ENCODE measurements at regions not wholly inside any gene's neighbourhood (a gene's known extent, or its start where the extent isn't known, plus 50 kb on each side); places are given as distances from the start of the nearest gene placed in this dataset.

DNA sequence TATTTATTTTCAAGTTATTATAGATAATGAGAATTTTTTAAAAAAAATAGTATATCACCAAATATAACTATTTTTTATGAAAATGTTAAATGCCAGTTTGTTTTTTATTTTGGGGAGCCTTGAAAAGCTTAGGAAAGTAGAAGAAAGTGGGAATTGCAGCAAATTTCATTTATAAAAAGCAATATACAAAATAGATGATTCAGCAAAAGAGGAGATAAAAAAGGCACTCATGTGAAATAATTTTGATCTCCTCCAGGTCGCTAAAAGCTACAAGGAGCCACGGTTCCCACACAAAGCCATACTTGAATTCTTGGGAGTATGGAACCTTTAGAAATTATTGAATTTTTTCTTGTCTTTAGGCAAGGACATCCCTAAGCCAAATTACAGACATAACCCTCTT is 625.0 kb upstream of the SGO1 start:
- no peaks in the 10 kb centered on the region for H3K27me3 ChIP-seq (replicated peaks; ENCODE audit: insufficient read depth)
- no peak overlapping the region for H3K27ac ChIP-seq
- H3K4me3 ChIP-seq, result no peak overlapping the region
- DNase-seq, result no peak
- no peaks in the 10 kb centered on the region for H3K4me1 ChIP-seq (ENCODE audit: insufficient read depth)
- no peaks in the 10 kb centered on the region for H4K20me1 ChIP-seq (ENCODE audit: insufficient read depth)
- H2AFZ ChIP-seq, result no peak overlapping the region
- no peak overlapping the region for H3K4me2 ChIP-seq (ENCODE audit: unreplicated experiment)
- in situ Hi-C loops (cut with MboI), result no loop called here
- TF ChIP-seq EZH2 (IDR thresholded peaks at IDR 0.05; ENCODE audit: insufficient read depth, poor library complexity, severe bottlenecking), result no peak
- TF ChIP-seq EZH2phosphoT487 (IDR thresholded peaks at IDR 0.05; ENCODE audit: insufficient read depth, low read depth), result no peak
- no peak overlapping the region for H3K9ac ChIP-seq
- no peaks in the 10 kb centered on the region for H3K9me3 ChIP-seq (ENCODE audit: low read depth)
- 23 to 25% methylated on average over 2 of the region's 2 CpGs for WGBS, 2 experiments (ENCODE audit: low coverage in 1 of 2, low lambda C conversion rate in 2 of 2, missing lambda C conversion rate in 2 of 2)
- no peaks in the 10 kb centered on the region for H3K79me2 ChIP-seq (ENCODE audit: insufficient read depth)
- no peaks in the 10 kb centered on the region for H3K36me3 ChIP-seq (ENCODE audit: low read depth)
- H3F3A ChIP-seq (ENCODE audit: insufficient read depth), result no peaks in the 10 kb centered on the region
- H3K9me2 ChIP-seq (ENCODE audit: insufficient read depth), result no peaks in the 10 kb centered on the region

GRCh38 chr3:20810555-20810954 is 624.5 kb upstream of the SGO1 start:
- no peaks in the 10 kb centered on the region for H3K4me1 ChIP-seq (ENCODE audit: insufficient read depth)
- in situ Hi-C loops (cut with MboI), result no loop called here
- H3K36me3 ChIP-seq (ENCODE audit: low read depth), result no peaks in the 10 kb centered on the region
- no peak overlapping the region for H3K9ac ChIP-seq
- DNase-seq, result no peak
- no peaks in the 10 kb centered on the region for H3K27me3 ChIP-seq (replicated peaks; ENCODE audit: insufficient read depth)
- no peak overlapping the region for H3K4me3 ChIP-seq
- H3K27ac ChIP-seq, result no peak overlapping the region
- no peaks in the 10 kb centered on the region for H3K79me2 ChIP-seq (ENCODE audit: insufficient read depth)
- no peaks in the 10 kb centered on the region for H3K9me2 ChIP-seq (ENCODE audit: insufficient read depth)
- no peaks in the 10 kb centered on the region for H3F3A ChIP-seq (ENCODE audit: insufficient read depth)
- no peaks in the 10 kb centered on the region for H3K9me3 ChIP-seq (ENCODE audit: low read depth)
- H3K4me2 ChIP-seq (ENCODE audit: unreplicated experiment), result no peak overlapping the region
- no peak overlapping the region for H2AFZ ChIP-seq
- no peak for TF ChIP-seq EZH2phosphoT487 (IDR thresholded peaks at IDR 0.05; ENCODE audit: insufficient read depth, low read depth)
- TF ChIP-seq EZH2 (IDR thresholded peaks at IDR 0.05; ENCODE audit: insufficient read depth, poor library complexity, severe bottlenecking), result no peak
- H4K20me1 ChIP-seq (ENCODE audit: insufficient read depth), result no peaks in the 10 kb centered on the region

DNA sequence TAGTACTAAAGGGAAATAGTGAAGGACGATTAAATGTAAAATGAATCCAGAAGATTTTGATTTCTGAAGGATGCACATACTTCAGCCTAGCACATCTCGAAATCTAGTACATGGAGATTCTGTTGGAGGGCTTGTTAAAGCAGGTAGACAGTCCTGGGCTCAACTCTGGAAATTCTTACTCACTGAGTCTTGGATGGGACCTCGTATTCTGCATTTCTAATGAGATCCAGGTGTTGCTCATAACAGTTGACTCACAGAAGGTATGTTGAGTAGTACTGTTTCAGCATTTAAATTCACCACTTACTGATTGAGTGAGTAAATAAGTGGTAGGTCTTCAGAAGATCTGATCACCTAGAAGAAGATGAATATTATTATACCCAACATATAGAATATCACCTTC is 623.4 kb upstream of the SGO1 start:
- no peaks in the 10 kb centered on the region for H3K9me2 ChIP-seq (ENCODE audit: insufficient read depth)
- in situ Hi-C loops (cut with MboI), result no loop called here
- no peaks in the 10 kb centered on the region for H3K27me3 ChIP-seq (replicated peaks; ENCODE audit: insufficient read depth)
- no peaks in the 10 kb centered on the region for H3K9me3 ChIP-seq (ENCODE audit: low read depth)
- no peaks in the 10 kb centered on the region for H3K36me3 ChIP-seq (ENCODE audit: low read depth)
- TF ChIP-seq EZH2 (IDR thresholded peaks at IDR 0.05; ENCODE audit: insufficient read depth, poor library complexity, severe bottlenecking) (no peak), EZH2phosphoT487 (IDR thresholded peaks at IDR 0.05; ENCODE audit: insufficient read depth, low read depth) (no peak)
- H3K27ac ChIP-seq, result no peak overlapping the region
- 38 to 53% methylated on average over 3 of the region's 3 CpGs for WGBS, 2 experiments (ENCODE audit: low coverage in 1 of 2, low lambda C conversion rate in 2 of 2, missing lambda C conversion rate in 2 of 2)
- H3K4me1 ChIP-seq (ENCODE audit: insufficient read depth), result no peaks in the 10 kb centered on the region
- H3K79me2 ChIP-seq (ENCODE audit: insufficient read depth), result no peaks in the 10 kb centered on the region
- no peaks in the 10 kb centered on the region for H4K20me1 ChIP-seq (ENCODE audit: insufficient read depth)
- no peaks in the 10 kb centered on the region for H3F3A ChIP-seq (ENCODE audit: insufficient read depth)
- H3K4me2 ChIP-seq (ENCODE audit: unreplicated experiment), result no peak overlapping the region
- DNase-seq, result no peak
- H3K9ac ChIP-seq, result no peak overlapping the region
- no peak overlapping the region for H2AFZ ChIP-seq
- H3K4me3 ChIP-seq, result no peak overlapping the region

GRCh38 chr3:20808864-20809263 is 622.9 kb upstream of the SGO1 start:
- H3K36me3 ChIP-seq (ENCODE audit: low read depth), result no peaks in the 10 kb centered on the region
- H3K4me1 ChIP-seq (ENCODE audit: insufficient read depth), result no peaks in the 10 kb centered on the region

DNA sequence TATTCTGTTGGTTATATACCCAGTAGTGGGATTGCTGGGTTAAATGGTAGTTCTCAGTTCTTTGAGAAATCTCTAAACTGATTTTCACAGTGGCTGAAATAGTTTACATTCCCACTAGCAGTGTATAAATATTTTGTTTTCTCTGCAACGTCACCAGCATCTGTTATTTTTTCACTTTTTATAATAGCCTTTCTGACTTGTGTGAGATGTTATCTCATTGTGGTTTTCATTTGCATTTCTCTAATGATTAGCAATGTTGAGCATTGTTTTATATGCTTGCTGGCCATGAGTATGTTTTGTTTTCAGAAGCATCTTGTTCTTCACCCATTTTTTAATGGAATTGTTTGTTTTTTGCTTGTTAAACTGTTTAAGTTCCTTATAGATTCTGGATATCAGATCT is 612.7 kb upstream of the SGO1 start:
- TF ChIP-seq EZH2phosphoT487 (IDR thresholded peaks at IDR 0.05; ENCODE audit: insufficient read depth, low read depth), result no peak
- TF ChIP-seq EZH2 (IDR thresholded peaks at IDR 0.05; ENCODE audit: insufficient read depth, poor library complexity, severe bottlenecking), result no peak

More at GRCh38 chr3:20808864-20809263, 622.9 kb upstream of the SGO1 start:
- Histone ChIP-seq H3K9me3 (ENCODE audit: low read depth) (no peaks in the 10 kb centered on the region), H4K20me1 (ENCODE audit: insufficient read depth) (no peaks in the 10 kb centered on the region), H3K79me2 (ENCODE audit: insufficient read depth) (no peaks in the 10 kb centered on the region), H3K27ac (no peak overlapping the region), H3K4me2 (ENCODE audit: unreplicated experiment) (no peak overlapping the region), H3K9me2 (ENCODE audit: insufficient read depth) (no peaks in the 10 kb centered on the region), H3K4me3 (no peak overlapping the region), H2AFZ (no peak overlapping the region), H3F3A (ENCODE audit: insufficient read depth) (no peaks in the 10 kb centered on the region), H3K9ac (no peak overlapping the region), H3K27me3 (replicated peaks; ENCODE audit: insufficient read depth) (no peaks in the 10 kb centered on the region)
- no peak for DNase-seq
- WGBS, 2 experiments (ENCODE audit: low coverage in 1 of 2, low lambda C conversion rate in 2 of 2, missing lambda C conversion rate in 2 of 2), result 83 to 87% methylated on average over 2 of the region's 2 CpGs
- in situ Hi-C loops (cut with MboI), result no loop called here
- TF ChIP-seq EZH2phosphoT487 (IDR thresholded peaks at IDR 0.05; ENCODE audit: insufficient read depth, low read depth) (no peak), EZH2 (IDR thresholded peaks at IDR 0.05; ENCODE audit: insufficient read depth, poor library complexity, severe bottlenecking) (no peak)

More for the DNA sequence above, 612.7 kb upstream of the SGO1 start:
- Histone ChIP-seq H3K4me1 (ENCODE audit: insufficient read depth) (no peaks in the 10 kb centered on the region), H3F3A (ENCODE audit: insufficient read depth) (no peaks in the 10 kb centered on the region), H3K4me2 (ENCODE audit: unreplicated experiment) (no peak overlapping the region), H3K27ac (no peak overlapping the region), H3K4me3 (no peak overlapping the region), H2AFZ (no peak overlapping the region), H3K9me2 (ENCODE audit: insufficient read depth) (0 out of 2 replicates have a peak, but pooled peaks cover 3% of the 10 kb centered on the region), H3K9ac (no peak overlapping the region), H3K27me3 (replicated peaks; ENCODE audit: insufficient read depth) (no peaks in the 10 kb centered on the region), H3K79me2 (ENCODE audit: insufficient read depth) (no peaks in the 10 kb centered on the region), H4K20me1 (ENCODE audit: insufficient read depth) (no peaks in the 10 kb centered on the region), H3K9me3 (ENCODE audit: low read depth) (no peaks in the 10 kb centered on the region), H3K36me3 (ENCODE audit: low read depth) (no peaks in the 10 kb centered on the region)
- in situ Hi-C loops (cut with MboI), result no loop called here
- 41 to 47% methylated on average over 1 of the region's 1 CpG for WGBS, 2 experiments (ENCODE audit: low coverage in 1 of 2, low lambda C conversion rate in 2 of 2, missing lambda C conversion rate in 2 of 2)
- DNase-seq, result no peak
